ENCODE measurements at regions not wholly inside any gene's neighbourhood (a gene's known extent, or its start where the extent isn't known, plus 50 kb on each side); places are given as distances from the start of the nearest gene placed in this dataset.
"Not testable (repeated sequence)": the region's sequence is repeated elsewhere in the genome, so short reads cannot be mapped to it uniquely, and the experiment has no call there.

DNA sequence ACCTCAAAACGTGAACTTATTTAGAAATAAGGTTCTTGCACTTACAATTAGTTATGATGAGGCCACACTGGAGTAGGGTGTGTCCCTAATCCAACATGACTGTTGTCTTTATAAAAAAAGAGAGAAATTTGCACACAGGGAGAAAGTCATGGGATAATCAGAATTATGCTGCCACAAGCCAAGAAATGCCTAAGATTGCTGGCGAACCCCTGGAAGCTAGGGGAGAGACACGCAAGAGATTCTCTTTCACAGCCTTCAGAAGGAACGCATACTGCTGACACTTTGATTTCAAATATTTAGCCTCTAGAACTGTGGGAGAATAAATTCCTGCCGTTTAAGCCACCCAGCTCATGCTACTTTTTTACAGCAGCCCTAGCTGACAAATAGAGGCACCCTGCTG is 138.3 kb downstream of the CCDC71L start:
- no peak for DNase-seq

DNA sequence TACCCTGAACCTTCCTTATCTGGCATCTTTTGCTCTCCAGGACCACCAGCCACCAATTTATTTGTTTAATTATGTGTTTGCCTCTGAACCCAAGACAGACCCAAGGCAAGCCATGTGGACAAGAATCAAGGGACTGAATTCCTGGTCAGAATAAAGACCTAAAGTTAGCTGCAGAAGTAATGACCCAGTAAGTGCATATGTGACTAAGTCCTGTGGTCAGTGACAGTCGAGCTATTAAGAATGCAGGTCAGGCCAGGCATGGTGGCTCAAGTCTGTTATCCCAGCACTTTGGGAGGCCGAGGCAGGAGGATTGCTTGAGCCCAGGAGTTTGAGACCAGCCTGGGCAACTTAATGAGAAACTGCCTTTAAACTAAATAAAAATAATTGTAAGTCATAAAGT is 139.4 kb downstream of the CCDC71L start:
- DNase-seq, result no peak

DNA sequence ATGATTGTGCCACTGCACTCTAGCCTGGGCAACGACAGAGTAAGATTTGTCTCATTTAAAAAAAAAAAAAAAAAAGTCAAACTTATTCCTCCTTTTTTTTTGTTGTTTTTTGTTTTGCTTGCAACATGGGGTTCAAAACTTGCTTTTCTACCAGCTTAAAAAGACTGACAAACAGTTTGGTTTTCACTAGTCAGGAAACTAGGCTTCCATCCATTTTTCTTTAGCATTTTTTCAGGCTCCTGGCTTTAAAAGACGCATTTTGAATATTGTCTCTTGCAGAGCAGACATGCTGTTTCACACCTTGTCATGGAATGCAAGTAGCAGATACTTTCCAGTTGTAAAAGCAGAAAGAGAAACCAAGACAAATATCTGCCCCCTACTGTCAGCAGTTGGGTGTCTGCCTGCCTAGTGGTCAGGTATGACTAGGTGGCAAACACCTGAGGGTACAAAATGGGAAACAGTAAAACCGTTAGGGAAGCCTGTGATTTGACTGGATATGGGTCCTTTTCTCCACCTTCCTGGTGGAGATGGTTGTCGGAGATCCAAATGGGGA is 139.9 kb downstream of the CCDC71L start:
- no peak for DNase-seq

DNA sequence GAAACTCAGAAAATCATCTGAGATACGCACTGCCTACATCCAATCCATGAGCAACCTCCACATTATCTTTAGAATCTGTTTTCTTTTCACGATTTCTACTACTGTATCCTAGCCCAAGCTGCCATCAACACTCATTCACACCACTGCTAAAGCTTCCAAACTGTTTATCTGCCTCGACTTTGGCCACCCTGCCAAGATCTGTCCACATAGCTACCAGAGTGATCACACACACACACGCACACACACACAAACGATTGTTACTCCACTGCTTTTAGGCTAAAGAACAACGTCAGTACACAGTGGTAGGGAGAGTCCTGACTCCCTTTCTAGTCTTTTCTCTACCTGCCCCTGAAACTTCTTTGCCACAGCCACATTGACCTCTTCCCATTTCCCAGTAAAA is 142.0 kb downstream of the CCDC71L start:
- DNase-seq, result no peak

DNA sequence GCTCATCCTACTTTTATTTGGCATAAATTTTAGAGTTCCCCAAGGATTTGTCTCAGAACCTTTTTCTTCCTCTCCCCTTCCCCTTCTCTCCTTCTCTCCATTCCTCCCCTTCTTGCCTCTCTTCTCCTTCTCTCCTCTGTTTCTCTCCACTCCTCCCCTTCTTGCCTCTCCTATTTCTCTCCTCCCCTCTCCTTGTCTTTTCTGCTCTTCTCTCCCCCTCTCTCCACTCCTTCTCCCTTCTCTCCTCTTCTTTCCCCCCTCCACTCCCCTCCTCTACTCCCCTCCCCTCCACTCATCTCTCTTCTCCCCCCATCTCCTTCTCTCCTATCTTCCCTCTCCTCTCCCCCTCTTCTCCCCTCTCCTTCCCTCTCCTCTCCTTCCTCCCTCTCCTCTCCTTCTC is 142.7 kb downstream of the CCDC71L start:
- DNase-seq, result no peak

DNA sequence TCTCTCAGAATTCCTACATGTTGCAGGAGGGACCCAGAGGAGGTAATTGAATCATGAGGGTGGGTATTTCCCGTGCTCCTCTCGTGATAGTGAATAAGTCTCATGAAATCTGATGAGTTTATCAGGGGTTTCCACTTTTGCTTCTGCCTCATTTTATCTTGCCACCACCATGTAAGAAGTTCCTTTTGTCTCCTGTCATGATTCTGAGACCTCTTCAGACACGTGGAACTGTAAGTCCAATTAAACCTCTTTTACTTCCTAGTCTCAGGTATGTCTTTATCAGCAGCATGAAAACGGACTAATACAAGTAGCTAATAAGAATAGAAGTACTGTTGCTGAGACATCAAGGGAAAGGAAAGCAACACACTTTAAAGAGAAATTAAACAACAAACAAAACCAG is 143.4 kb downstream of the CCDC71L start:
- no peak for DNase-seq

DNA sequence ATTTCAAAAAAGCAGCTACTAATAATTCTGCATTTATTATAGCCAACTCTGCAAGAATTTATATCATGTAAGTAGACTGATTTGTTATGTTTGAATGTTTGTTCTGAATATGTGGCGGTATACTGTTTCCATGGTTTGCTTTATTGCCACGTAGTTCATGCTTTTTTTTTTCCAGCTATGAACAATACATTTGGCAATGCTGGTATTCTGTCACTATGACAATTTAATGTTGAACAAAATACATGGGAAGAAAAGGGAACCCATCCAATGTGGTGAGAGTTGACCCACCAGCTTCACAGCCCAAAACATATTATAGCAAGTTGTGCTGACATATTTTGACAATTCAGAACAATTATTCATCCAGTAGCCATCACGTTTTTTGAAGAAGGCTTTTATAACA is 145.6 kb downstream of the CCDC71L start:
- DNase-seq, result no peak

DNA sequence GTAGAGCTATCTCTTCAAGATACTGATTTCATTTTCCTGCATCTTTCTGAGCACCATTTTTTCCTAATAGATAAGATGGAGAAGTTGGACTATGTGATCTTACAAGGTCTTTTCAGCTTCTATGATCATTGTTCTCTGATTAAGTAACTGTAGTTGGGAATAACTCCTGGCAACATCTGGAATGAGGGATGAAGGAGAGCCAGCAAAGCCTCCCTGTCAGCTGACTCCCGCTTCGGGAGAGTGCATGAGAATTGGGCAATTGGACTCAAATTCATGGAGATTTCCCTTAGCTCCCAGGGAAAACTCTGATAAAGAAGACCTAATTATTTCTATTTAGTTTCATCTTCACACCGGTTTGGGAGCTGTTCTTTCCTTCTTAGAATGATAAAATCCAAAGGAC is 146.1 kb downstream of the CCDC71L start:
- DNase-seq, result no peak

DNA sequence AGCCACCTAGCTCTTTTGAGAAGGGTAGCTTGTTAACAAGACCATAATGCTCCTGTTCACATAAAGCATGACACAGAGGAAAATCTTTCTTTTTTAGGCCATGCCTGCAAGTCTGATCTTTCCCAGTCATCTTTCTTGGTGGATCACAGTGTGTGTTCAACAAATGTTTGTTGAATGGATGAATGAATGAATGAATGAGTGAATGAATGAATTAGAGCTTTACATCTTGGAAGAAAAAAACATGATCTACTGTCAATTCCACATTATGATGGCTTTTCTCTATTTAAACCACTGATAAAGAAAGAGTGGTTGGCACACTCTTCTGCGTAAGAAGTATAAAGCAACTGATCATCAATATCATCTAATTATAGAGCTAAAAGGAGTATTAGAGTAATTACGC is 148.7 kb downstream of the CCDC71L start:
- no peak for DNase-seq

DNA sequence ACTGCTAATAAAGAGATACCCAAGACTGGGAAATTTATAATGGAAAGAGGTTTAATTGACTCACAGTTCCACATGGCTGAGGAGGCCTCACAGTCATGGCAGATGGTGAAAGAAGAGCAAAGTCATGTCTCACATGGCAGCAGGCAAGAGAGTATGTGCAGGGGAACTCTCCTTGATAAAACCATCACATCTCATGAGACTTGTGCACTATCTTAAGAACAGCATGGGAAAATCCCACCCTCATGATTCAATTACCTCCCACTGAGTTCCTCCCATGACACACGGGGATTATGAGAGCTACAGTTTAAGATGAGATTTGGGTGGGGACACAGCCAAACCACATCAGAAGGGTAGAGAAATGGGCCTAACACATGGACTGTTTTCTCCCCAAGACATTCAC is 156.3 kb downstream of the CCDC71L start:
- no peak for DNase-seq

DNA sequence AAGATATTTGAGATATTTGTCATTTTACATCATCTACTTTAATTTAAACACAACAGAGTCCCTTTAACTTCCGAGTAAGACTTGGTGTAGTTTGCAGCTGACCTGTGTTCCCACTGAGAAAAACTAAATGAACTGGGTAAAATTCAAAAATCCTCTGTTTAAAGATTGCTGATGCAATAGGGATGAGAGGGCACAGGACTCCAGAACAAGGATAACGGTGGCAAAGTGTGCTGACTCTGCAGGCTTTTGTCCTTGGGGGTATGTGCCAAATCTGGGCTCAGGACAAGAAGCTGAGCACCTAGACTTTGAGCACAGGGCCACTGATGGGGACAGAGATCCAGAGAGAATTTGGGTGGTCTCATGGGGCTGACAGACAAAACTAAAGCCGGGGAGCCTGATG is 156.8 kb downstream of the CCDC71L start:
- no peak for DNase-seq

DNA sequence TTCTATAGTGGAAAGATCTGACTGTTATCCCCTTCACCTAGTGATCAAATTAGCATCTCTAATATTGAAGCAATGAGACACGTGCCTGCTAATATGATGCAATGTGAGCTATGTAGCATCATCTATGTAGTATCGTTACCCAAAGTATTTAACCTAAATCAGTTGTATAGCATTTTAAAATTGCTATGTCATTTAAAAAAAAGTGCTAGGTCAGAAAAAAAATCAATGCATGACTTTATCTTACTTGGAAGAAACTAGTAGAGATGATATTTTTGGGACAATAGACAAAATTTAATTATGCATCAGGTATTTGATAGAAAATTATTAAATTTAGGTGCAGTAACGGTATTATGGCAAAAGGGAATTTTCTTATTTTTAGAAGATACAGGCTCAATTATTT is 157.3 kb downstream of the CCDC71L start:
- no peak for DNase-seq

DNA sequence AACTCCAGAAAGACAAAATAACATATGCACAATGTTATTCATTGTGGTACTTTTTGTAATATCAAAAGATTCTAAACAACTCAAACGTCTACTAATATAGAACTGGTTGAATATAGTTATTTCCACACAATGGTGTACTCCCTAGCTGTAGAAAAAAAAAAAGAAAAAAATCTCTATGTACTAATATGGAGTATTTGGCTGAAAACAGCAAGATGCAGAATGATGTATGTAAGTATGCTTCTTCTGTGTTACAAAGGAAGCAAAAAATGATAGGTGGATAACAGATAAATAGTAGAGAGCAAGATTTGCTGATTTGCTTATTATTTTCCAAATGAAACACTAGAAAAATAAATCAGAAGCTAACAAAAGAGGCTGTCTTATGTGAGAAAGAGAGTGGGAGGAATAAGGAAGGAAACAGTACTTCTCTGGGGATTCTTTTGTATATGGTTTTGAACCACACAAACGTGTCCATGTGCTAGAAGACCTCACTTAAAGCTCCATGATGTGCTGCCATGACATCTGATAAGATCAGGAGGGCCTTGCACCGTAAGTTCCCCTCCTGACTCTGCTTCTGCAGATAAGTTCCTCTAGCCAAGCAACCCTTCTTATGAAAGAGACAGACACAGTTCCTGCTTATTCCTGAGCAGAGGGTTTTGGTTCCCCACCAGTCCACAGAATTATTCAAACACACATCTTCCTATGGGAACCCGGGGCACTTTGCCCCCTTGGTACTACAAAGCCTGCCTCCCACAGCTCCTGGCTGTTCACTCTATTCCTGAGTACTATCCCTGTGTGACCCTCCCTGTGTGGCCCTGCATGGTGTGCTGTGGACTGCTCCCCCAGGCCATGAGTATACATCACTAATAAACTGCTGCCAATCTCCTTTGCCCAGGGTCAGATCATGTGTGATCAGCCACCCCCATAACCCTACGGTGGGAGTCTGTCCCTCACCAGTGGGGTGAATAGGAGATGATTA is 159.1 kb downstream of the CCDC71L start:
- DNase-seq, result no peak

DNA sequence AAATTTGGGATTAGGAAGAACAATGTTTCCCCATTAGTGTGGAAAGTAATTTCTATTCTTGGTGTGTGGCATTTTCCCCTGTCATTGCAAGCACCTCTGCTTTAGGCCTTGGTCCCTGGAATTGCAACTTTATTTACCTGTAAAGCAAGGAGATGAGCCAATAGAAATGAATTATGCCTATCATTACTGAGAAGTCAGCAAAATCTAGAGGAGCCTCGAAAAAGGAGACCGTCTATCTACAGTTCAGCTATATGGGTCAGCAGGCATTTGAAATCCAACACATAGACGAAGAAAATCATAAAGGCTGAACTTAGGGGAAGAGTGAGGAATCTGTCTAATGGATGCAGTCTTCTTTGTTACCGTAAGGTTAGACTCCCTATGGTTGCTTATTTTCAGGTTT is 161.1 kb downstream of the CCDC71L start:
- DNase-seq, result no peak

DNA sequence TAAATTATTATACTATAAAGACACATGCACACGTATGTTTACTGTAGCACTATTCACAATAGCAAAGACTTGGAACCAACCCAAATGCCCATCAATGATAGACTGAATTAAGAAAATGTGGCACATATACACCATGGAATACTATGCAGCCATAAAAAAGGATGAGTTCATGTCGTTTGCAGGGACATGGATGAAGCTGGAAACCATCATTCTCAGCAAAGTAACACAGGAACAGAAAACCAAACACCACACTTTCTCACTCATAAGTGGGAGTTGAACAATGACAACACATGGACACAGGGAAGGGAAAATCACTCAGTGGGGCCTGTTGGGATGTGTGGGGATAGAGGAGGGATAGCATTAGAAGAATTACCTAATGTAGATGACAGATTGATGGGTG is 163.0 kb downstream of the CCDC71L start:
- not testable (repeated sequence) for DNase-seq

DNA sequence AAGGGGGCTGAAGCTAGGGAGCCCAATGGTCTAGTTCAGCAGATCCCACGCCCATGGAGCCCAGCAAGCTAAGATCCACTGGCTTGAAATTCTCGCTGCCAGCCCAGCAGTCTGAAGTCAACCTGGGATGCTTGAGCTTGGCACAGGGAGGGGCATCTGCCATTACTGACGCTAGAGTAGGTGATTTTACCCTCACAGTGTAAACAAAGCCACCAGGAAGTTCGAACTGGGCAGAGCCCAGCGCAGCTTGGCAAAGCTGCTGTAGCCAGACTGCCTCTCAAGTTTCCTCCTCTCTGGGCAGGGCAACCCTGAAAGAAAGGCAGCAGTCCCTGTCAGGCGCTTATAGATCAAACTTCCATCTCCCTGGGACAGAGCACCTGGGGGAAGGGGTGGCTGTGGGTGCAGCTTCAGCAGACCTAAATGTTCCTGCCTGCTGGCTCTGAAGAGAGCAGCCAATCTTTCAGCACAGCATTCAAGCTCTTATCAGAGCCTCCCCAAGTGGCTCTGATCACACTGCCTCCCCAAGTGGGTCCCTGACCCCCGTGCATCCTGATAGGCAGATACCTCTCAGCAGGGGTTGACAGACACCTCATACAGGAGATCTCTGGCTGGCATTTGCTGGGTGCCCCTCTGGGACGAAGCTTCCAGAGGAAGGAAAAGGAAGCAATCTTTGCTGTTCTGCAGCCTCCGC is 167.8 kb downstream of the CCDC71L start:
- DNase-seq, result no peak

DNA sequence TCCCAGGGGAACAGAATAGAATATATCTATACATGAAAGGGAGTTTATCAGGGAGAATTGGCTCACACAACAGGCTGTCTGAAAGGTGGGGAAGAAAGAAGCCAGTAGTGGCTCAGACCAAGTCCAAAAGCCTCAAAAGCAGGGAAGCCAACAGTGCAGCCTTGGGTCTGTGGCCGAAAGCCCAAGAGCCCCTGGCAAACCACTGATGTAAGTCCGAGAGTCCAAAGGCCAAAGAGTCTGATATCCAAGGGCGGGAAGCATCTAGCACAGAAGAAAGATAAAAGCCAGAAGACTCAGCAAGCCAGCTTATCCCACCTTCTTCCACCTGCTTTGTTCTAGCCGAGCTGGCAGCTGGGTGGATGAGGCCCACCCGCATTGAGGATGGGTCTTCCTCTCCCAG is 172.5 kb downstream of the CCDC71L start:
- DNase-seq, result no peak

DNA sequence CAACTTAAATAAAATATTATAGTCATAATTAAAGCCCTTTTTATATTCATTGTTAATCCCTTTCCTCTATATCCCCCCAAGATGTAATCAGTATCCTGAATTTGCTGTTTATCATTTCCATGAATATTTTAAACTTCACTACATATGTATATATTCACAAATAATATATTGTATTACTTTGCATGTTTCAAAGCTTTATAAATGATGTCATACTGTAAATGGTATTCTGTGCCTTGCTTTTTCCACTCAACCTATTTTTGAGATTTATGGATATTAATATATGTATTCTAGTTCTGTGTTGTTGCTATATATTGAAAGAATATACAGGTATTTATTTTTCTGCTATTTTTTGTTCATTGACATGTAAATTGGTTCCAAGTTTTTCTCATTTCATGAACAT is 173.1 kb downstream of the CCDC71L start:
- DNase-seq, result no peak

DNA sequence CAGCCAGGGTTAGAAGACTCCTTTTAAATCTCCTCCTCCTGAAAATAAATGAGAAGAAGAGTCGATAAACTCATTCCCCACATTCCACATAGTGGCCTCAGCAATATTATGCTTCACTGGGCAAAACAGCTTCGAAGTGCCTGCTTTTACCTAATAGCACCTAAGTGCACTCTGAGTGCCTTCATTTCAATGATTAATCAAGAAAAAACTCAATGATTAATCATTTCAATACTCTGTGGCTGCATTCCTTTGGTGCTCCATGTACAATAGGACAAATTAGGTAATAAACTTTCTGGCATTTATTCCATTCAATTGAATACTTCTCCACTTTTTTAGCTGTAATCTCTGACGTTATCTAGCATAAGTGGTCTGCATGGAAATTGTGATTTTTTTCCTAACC is 174.6 kb downstream of the CCDC71L start:
- DNase-seq, result no peak

DNA sequence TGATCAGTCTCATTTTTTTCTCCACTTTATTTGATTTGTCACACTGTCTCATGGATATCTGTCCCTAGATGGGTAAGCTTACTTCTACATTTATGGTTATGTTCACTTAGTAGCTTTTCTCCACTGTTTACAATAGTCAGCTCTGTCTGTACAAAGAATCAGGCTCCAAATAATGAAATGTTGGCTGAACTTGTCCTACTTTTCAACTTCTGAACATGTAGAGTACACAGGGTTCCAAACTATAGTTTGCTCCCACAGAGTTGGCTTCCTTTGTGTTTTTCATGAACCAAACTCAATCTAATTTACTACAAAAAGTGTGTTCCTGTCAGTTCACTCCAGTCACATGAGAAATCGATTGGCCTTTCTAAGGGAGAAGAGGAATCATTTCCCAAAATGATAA is 175.0 kb downstream of the CCDC71L start:
- no peak for DNase-seq

DNA sequence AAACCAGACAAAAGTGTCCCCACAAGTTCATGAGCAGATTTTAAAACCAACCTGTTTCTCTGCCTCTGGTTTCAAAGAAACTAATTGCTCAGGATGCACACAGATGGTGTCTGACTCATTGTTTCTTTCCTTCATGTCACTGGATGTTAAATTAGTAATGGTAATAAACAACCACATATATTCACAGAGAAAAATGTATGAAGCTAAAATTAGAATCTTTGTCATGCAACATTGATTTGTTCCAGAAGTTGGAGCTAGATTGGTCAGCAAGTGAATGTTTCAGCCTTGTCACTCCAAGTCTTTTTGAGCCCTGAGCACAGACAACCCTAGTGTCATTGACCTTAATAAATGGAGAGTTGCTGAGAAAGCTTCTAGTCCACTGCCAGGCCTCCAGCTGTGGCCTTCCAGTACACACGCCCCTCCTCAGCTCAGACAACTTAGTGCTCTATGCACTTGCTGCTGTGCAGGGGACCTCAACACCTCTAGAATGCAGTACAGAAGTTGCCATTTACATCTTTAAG is 175.9 kb downstream of the CCDC71L start:
- DNase-seq, result no peak

DNA sequence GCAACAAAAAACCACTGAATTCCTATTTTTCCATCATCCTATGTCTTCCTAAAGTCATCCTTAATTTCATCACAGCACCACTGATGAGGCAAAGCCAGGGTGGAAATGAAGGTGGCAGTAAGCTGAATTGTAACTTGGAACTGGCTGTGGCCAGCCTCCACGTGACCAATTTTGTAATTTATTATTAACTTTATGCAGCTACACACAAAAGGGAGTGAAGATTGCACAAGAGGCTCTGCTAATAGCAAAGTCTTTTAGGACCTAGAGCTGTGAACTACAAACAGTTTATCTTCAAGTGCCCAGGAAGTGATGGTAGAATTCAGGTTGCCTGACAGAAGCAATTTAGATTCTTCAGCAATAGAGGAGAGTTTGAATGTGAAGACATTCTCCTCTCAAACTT is 176.4 kb downstream of the CCDC71L start:
- DNase-seq, result no peak

DNA sequence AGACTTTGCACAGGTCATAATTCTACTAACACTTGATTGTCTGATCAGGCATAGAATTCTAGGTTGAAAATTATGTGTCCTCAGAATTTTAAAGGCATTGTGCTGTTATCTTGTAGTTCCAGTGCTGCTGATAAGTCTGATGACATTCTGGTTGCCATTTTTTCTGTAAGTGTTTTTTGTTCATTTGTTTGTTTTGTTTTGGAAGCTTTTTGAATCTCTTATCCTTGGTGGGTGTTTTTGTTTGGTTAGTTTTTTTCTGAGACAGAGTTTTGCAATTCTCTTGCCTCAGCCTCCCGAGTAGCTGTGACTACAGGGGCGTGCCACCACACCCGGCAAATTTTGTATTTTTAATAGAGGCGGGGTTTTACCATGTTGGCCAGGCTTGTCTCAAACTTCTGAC is 178.9 kb downstream of the CCDC71L start:
- no peak for DNase-seq

Measured in occipital lobe (tissue), 1 donor.